SK-N-MC (cell line): ENCODE measurements at regions not wholly inside any gene's neighbourhood (a gene's known extent, or its start where the extent isn't known, plus 50 kb on each side); places are given as distances from the start of the nearest gene placed in this dataset.

Source experiments
- DNase-seq: peaks from one replicate; pipeline ENCODE4 v3.0.0-alpha.2; 2011; ENCODE audit warnings: low read depth, low spot score
- H3K27ac ChIP-seq: fragments of 200-600 bp; sonication (generic); 2 replicates; pipeline ENCODE4 v1.5.1; 2016; ENCODE audit warnings: mixed run types
- H3K36me3 ChIP-seq: fragments of 200-600 bp; sonication (generic); 2 replicates; pipeline ENCODE4 v1.6.1; 2017; ENCODE audit warnings: antibody characterized with exemption, low read length, mixed read lengths; ENCODE audit not compliant: insufficient read depth
- H3K4me3 ChIP-seq: fragments of 200-600 bp; sonication (generic); 2 replicates; pipeline ENCODE4 v1.5.1; 2016
- H3K9ac ChIP-seq: fragments of 200-600 bp; sonication (generic); 2 replicates; pipeline ENCODE4 v1.8.0; 2017; ENCODE audit warnings: mixed run types, mixed read lengths; ENCODE audit not compliant: insufficient read length
- H3K9me3 ChIP-seq: fragments of 200-600 bp; sonication (generic); 2 replicates; pipeline ENCODE4 v1.6.1; 2017; ENCODE audit warnings: low read depth, mild to moderate bottlenecking, antibody characterized with exemption, low read length, moderate library complexity, mixed read lengths
- EZH2 ChIP-seq: fragments of 200-600 bp; sonication (generic); IDR thresholded peaks from one replicate; pipeline ENCODE4 v1.6.1; 2017; ENCODE audit warnings: antibody characterized with exemption
- FOXP2 ChIP-seq: optimal IDR thresholded peaks from 2 replicates; pipeline ENCODE3; 2011; ENCODE audit warnings: mild to moderate bottlenecking, moderate library complexity; ENCODE audit not compliant: insufficient read depth; ENCODE audit errors: extremely low read length, control extremely low read depth
- POLR2AphosphoS5 ChIP-seq: IDR thresholded peaks from 2 replicates; pipeline ENCODE4 v1.6.1; 2012; ENCODE audit warnings: mild to moderate bottlenecking, low read depth, low read length, borderline replicate concordance

DNA sequence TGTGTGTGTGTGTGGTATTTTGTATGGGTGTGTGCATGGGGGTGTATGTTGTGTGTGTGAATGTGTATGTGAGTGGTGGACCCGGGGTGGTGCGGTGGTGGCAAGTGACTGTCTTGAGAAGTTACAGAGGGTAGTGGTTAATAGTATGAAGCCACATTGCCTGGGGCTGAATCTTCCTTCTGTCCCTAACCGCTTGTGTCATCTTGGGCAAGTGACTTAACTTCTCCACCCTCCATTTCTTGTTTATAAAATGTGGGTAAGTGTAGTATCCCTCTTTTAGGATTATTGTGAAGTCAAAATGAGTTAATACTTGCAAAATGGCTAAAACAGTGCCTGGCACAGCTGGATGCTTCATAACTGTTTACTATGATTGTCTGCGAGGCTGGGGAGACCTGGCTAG, 63.5 kb downstream of the MYCN start:
- H3K36me3 ChIP-seq = no peaks in the 10 kb centered on the region
- H3K9ac ChIP-seq = no peak overlapping the region
- DNase-seq = no peak
- TF ChIP-seq POLR2AphosphoS5 = no peak
- no peak for TF ChIP-seq EZH2
- TF ChIP-seq FOXP2 = no peak
- H3K27ac ChIP-seq = no peak overlapping the region
- no peaks in the 10 kb centered on the region for H3K9me3 ChIP-seq
- no peak overlapping the region for H3K4me3 ChIP-seq

DNA sequence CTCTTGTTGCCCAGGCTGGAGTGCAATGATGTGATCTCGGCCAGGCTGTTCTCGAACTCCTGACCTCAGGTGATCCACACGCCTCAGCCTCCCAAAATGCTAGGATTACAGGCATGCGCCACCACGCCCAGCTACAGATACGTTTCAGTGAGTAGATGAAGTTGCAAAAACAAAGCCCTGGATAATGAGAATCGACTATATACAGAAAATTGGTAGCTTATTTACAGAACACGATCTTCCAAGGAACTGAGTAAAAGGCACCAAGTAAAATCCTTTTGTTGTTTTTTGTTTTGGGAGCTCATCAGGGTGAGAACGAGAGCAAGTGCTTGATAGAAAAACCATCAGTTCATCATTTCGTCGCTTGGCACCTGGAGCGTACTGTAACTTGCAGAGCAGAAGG, 62.8 kb downstream of the MYCN start:
- no peak overlapping the region for H3K4me3 ChIP-seq
- DNase-seq = no peak
- H3K9ac ChIP-seq = no peak overlapping the region
- TF ChIP-seq POLR2AphosphoS5 (no peak), FOXP2 (no peak), EZH2 (no peak)
- H3K9me3 ChIP-seq = no peaks in the 10 kb centered on the region
- no peak overlapping the region for H3K27ac ChIP-seq
- H3K36me3 ChIP-seq = no peaks in the 10 kb centered on the region

DNA sequence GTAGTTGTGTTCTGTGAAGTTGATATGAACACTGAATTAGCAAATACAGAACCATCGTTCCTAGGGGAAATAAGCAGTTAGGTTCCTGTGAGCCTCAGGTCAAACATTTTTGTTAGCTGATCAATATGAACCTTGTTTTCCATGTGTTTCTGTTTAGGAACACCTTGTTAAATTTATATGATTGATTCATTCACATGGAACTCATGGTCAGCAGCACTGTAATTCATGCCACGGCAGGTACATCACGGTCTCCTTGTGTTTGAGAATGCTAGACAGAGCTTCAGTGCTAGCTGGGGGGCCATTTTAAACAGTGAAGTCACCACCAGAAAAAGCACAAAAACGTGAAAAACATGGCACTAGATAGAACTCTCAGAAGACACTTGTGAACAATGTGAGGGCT, 62.2 kb downstream of the MYCN start:
- no peak for DNase-seq
- Histone ChIP-seq H3K36me3 (no peaks in the 10 kb centered on the region), H3K4me3 (no peak overlapping the region), H3K9ac (no peak overlapping the region), H3K9me3 (no peaks in the 10 kb centered on the region), H3K27ac (no peak overlapping the region)
- TF ChIP-seq POLR2AphosphoS5 = no peak

DNA sequence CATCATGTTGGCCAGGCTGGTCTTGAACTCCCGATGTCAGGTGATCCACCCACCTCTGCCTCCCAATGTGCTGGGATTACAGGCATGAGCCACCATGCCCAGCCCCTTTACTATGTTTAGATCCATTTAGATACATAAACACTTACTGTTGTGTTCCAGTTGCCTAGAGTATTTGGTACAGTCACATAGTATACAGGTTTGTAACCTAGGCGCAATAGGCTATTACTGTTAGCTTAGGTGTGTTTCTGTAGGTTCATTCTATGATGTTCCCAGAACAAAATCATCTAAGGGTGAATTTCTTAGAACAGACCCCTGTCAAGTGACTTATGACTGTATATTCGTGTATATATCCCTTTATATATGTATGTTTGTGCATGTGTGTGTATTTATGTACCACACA, 61.8 kb downstream of the MYCN start:
- no peaks in the 10 kb centered on the region for H3K36me3 ChIP-seq
- no peak overlapping the region for H3K4me3 ChIP-seq
- no peak overlapping the region for H3K27ac ChIP-seq
- H3K9me3 ChIP-seq = no peaks in the 10 kb centered on the region
- H3K9ac ChIP-seq = no peak overlapping the region
- DNase-seq = no peak
- TF ChIP-seq POLR2AphosphoS5 (no peak), EZH2 (no peak), FOXP2 (no peak)

DNA sequence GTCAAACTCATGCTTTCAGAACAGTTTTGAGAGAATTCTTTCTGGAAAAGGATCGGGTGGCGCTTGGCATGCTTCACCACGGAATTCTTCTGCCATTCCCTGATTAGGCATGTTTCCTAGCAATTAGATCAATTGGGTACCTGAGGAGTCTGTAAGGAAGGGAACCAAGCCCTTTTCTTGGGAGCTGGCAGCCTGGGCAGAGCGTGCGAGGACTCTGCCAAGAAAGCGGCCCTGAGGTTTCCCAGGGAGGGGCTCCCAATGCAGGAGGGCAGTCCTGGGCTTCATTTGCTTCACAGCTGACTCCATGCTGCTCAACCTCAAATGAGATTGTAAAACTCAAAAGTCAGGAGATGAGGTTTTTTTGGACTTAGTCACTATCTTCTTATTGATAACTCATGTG, 60.3 kb downstream of the MYCN start:
- no peak for DNase-seq
- no peak overlapping the region for H3K4me3 ChIP-seq
- no peak overlapping the region for H3K27ac ChIP-seq
- no peak overlapping the region for H3K9ac ChIP-seq
- H3K36me3 ChIP-seq = no peaks in the 10 kb centered on the region
- TF ChIP-seq FOXP2 = no peak
- no peak for TF ChIP-seq EZH2
- TF ChIP-seq POLR2AphosphoS5 = no peak
- H3K9me3 ChIP-seq = no peaks in the 10 kb centered on the region

DNA sequence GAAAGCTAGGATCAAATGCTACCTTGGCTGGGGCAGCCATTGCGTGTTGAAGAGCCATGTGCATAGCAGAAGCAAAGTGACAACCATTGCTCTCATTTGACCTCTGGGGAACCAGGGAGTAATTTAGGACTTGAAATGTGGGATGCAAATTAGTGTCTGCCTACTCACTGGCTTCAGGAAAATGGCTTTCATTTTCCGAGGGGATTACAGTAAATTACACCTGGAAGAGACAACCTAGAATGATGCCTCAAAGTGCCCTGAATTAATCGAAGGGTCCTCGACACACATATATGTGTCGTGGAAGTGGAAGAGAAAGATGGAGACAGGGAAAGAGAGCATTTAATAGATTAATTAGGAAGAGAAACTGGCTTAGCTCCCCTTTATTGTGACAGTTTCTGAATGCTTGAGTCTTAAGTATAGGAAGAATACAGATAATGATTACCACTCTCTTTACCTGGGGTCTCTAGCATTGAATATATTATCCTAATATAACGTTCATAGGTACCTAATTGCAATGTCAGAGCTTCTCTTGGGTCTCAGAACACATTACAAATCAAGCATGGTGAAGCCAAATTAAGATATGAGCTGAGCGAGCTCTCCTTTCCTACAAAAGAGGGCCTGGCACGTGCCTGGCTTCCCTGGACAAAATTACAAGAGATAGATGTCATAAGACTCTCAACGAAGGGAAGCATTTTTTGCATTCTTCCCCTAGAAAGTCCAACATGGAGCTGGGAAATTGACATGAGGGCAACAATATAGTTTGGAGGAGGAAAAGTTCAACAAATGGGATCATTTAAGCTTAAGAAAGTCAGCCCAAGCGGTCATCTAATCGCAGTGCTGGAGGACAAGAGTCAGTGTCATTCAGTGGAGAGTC, 59.5 kb downstream of the MYCN start:
- TF ChIP-seq EZH2 = no peak
- no peak for TF ChIP-seq FOXP2
- no peak for TF ChIP-seq POLR2AphosphoS5
- no peak overlapping the region for H3K9ac ChIP-seq
- no peak for DNase-seq
- H3K27ac ChIP-seq = no peak overlapping the region
- H3K4me3 ChIP-seq = no peak overlapping the region
- H3K36me3 ChIP-seq = no peaks in the 10 kb centered on the region
- no peaks in the 10 kb centered on the region for H3K9me3 ChIP-seq

DNA sequence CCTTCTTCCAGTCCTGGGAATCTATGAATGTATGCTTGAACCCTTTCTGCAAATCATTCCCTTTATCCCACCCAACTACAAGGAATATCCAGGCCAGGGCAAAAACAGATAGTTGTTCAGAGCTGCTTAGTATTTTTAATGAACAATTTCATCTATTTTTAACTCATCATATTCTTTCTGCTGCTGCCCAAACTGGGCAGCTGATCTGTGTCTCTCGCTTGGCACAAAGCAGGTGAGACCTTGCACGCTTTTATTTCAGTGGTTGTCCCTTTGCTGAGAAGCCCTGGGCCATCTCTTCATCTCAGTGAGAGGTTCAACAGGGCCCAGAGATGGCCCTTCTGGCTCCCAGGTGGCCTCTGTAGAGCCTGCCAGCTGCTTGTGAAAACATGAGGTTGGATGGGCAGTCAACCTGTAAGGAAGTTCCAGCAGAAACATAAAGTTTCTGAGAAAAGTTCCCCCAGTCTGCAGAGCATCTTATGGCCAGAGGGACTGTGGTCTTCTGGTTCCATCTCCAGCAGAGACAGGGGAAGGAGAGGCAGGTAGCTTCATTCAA, 57.5 kb downstream of the MYCN start:
- H3K27ac ChIP-seq = no peak overlapping the region
- TF ChIP-seq FOXP2 = no peak
- no peak for TF ChIP-seq POLR2AphosphoS5
- no peak for TF ChIP-seq EZH2
- H3K36me3 ChIP-seq = no peaks in the 10 kb centered on the region
- no peak overlapping the region for H3K4me3 ChIP-seq
- no peaks in the 10 kb centered on the region for H3K9me3 ChIP-seq
- H3K9ac ChIP-seq = no peak overlapping the region
- DNase-seq = no peak

DNA sequence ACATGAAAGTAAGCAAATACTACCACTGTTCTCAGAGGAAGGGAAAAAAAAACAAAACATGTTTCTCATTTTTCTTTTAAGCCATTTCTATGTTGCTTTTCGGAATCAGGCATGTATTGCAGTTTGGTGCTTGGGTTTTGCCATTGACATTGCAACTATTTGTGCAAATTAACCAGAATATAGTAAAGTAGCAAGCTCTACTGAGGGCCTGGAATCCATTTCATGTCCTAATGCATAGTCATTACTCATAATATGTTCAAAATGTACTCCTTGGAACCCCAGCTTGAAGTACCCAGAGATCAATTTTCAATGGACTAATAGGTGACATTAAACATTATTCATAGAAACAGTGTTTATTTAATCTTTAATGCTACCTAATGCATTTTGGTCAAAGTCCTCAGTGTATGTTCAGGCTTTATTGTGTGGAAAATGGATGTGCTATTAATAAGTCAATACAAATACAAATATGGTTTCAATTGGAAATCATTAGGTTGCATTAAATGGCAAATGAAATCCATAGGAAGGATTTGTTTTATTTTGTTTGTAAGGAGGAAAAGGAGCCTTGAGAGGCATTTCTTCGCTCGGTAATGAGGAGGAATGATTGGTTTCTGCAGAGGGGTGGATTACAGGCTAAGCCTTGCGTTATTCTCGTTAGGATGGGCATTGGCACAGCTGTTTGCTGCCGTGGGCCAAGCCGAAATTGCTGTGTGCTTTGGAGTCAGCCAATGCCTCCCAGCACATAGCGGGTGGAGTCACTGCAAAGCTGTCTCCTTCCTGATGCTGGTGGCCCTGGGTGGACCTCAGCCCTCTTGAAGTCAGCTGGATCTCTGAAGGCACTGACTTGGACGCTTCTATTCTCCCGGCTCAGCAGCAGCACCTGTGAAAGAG, 56.4 kb downstream of the MYCN start:
- DNase-seq = no peak
- no peak overlapping the region for H3K27ac ChIP-seq
- no peak for TF ChIP-seq EZH2
- no peak for TF ChIP-seq FOXP2
- TF ChIP-seq POLR2AphosphoS5 = no peak
- no peaks in the 10 kb centered on the region for H3K9me3 ChIP-seq
- H3K9ac ChIP-seq = no peak overlapping the region
- no peaks in the 10 kb centered on the region for H3K36me3 ChIP-seq
- no peak overlapping the region for H3K4me3 ChIP-seq
